IMR-90 (cell line): ENCODE measurements at regions not wholly inside any gene's neighbourhood (a gene's known extent, or its start where the extent isn't known, plus 50 kb on each side); places are given as distances from the start of the nearest gene placed in this dataset.

Experiments
- ATAC-seq: fragments of 200-7000 bp; cut with Tn5 transposase; 2 replicates; pipeline ENCODE4 v1.9.1; 2020; ENCODE audit warnings: low read depth, mild to moderate bottlenecking, moderate library complexity
- BruUV-seq: library from RNA; stranded (reverse); fragments of 400-500 nt; replicated peaks from 2 replicates; lab custom pipeline; 2021; lab: Mats Ljungman, UMichigan
- CTCF ChIA-PET: fragments of 300-600 bp; formaldehyde crosslinking; extraction: SDS; loops from one replicate; lab custom pipeline; 2021; ENCODE audit warnings: antibody characterized with exemption; lab: Yijun Ruan, JAX
- POLR2A ChIA-PET: fragments of 300-600 bp; sonication (Branson Sonifier 250); formaldehyde crosslinking; loops from one replicate; lab custom pipeline; 2022; ENCODE audit warnings: antibody characterized with exemption; ENCODE audit not compliant: unreplicated experiment; lab: Charles Lee
- DNase-seq: peaks from one replicate; pipeline ENCODE4 v3.0.0; 2013
- H2AFZ ChIP-seq: replicated peaks from 2 replicates; pipeline ENCODE3; 2013; ENCODE audit warnings: low read length, mild to moderate bottlenecking; ENCODE audit not compliant: poor library complexity
- H2AK5ac ChIP-seq: 2 replicates; pipeline ENCODE4 v1.6.1; 2013; ENCODE audit warnings: low read depth, low read length, inconsistent platforms
- H2AK9ac ChIP-seq: replicated peaks from 2 replicates; pipeline ENCODE3; 2013; ENCODE audit warnings: mild to moderate bottlenecking, low read depth, low read length, moderate library complexity; ENCODE audit not compliant: poor library complexity
- H2BK120ac ChIP-seq: 2 replicates; pipeline ENCODE4 v1.6.1; 2013; ENCODE audit warnings: low read depth, low read length, inconsistent platforms
- H2BK15ac ChIP-seq: 3 replicates; pipeline ENCODE4 v1.6.1; 2013; ENCODE audit warnings: low read depth, low read length, inconsistent platforms
- H2BK20ac ChIP-seq: 2 replicates; pipeline ENCODE4 v1.6.1; 2013; ENCODE audit warnings: low read depth, mild to moderate bottlenecking, inconsistent platforms, low read length, moderate library complexity
- H2BK5ac ChIP-seq: 2 replicates; pipeline ENCODE4 v1.6.1; 2013; ENCODE audit warnings: mild to moderate bottlenecking, low read depth, low read length, inconsistent platforms; ENCODE audit not compliant: poor library complexity, severe bottlenecking
- H3K14ac ChIP-seq: replicated peaks from 2 replicates; pipeline ENCODE4 v1.6.1; 2013; ENCODE audit warnings: low read depth, low read length, inconsistent platforms
- H3K18ac ChIP-seq: 2 replicates; pipeline ENCODE4 v1.6.1; 2013; ENCODE audit warnings: low read depth, low read length, control low read depth
- H3K23ac ChIP-seq: 2 replicates; pipeline ENCODE4 v1.6.1; 2013; ENCODE audit warnings: low read depth, low read length, inconsistent platforms
- H3K27ac ChIP-seq: 2 replicates; pipeline ENCODE4 v1.5.1; 2013; ENCODE audit warnings: mild to moderate bottlenecking, control low read depth, low read length; ENCODE audit not compliant: insufficient read depth
- H3K27me3 ChIP-seq: 2 replicates; pipeline ENCODE4 v1.6.1; 2013; ENCODE audit warnings: low read length; ENCODE audit not compliant: control insufficient read depth, insufficient read depth
- H3K36me3 ChIP-seq: 2 replicates; pipeline ENCODE4 v1.6.1; 2013; ENCODE audit warnings: low read length, mixed read lengths; ENCODE audit not compliant: control insufficient read depth, insufficient read depth
- H3K4ac ChIP-seq: 2 replicates; pipeline ENCODE4 v1.6.1; 2013; ENCODE audit warnings: low read depth, low read length, inconsistent platforms
- H3K4me1 ChIP-seq: 2 replicates; pipeline ENCODE4 v1.6.1; 2013; ENCODE audit warnings: low read length, mixed read lengths; ENCODE audit not compliant: control insufficient read depth, insufficient read depth
- H3K4me2 ChIP-seq: 2 replicates; pipeline ENCODE4 v1.6.1; 2013; ENCODE audit warnings: low read depth, mild to moderate bottlenecking, control low read depth, low read length, moderate library complexity
- H3K4me3 ChIP-seq: 2 replicates; pipeline ENCODE4 v1.5.1; 2013; ENCODE audit warnings: low read depth, mild to moderate bottlenecking, control low read depth, low read length, moderate library complexity; ENCODE audit not compliant: insufficient read depth
- H3K56ac ChIP-seq: 2 replicates; pipeline ENCODE4 v1.6.1; 2013; ENCODE audit warnings: low read length, inconsistent platforms; ENCODE audit not compliant: insufficient read depth; ENCODE audit errors: extremely low read depth
- H3K79me1 ChIP-seq, 2 experiments: 2 replicates each; pipeline ENCODE4 v1.6.1; 2013; ENCODE audit warnings: low read length in 2 of 2, inconsistent platforms in 1 of 2, low read depth in 1 of 2
- H3K9ac ChIP-seq: 2 replicates; pipeline ENCODE4 v1.6.1; 2013; ENCODE audit warnings: low read depth, low read length, control low read depth
- H3K9me1 ChIP-seq: 2 replicates; pipeline ENCODE4 v1.6.1; 2013; ENCODE audit warnings: low read length, inconsistent platforms; ENCODE audit not compliant: insufficient read depth
- H3K9me3 ChIP-seq: 2 replicates; pipeline ENCODE4 v1.6.1; 2013; ENCODE audit warnings: low read length; ENCODE audit not compliant: control insufficient read depth, insufficient read depth
- H4K20me1 ChIP-seq: 2 replicates; pipeline ENCODE4 v1.6.1; 2013; ENCODE audit warnings: low read length, inconsistent platforms; ENCODE audit not compliant: insufficient read depth
- H4K5ac ChIP-seq: 2 replicates; pipeline ENCODE4 v1.6.1; 2013; ENCODE audit warnings: mild to moderate bottlenecking, low read depth, low read length, control low read depth
- H4K8ac ChIP-seq, 2 experiments: 2 replicates each; pipeline ENCODE4 v1.6.1; 2013; ENCODE audit warnings: low read depth in 2 of 2, low read length in 2 of 2, control low read depth in 1 of 2, inconsistent platforms in 1 of 2
- H4K91ac ChIP-seq: 2 replicates; pipeline ENCODE4 v1.6.1; 2013; ENCODE audit warnings: low read depth, low read length, inconsistent platforms; ENCODE audit not compliant: insufficient read depth
- BHLHE40 ChIP-seq: fragments of 150-350 bp; IDR thresholded peaks from 2 replicates; pipeline ENCODE4 v1.6.1; 2016; ENCODE audit warnings: mild to moderate bottlenecking, low read depth, low read length
- CEBPB ChIP-seq: IDR thresholded peaks from 2 replicates; pipeline ENCODE4 v1.6.1; 2012; ENCODE audit warnings: low read depth, low read length, improper control_type of control experiment
- CHD1 ChIP-seq: IDR thresholded peaks from 2 replicates; pipeline ENCODE4 v1.6.1; 2012; ENCODE audit warnings: low read depth, low read length, improper control_type of control experiment
- FOS ChIP-seq: fragments of 150-350 bp; IDR thresholded peaks from 2 replicates; pipeline ENCODE4 v1.6.1; 2016; ENCODE audit warnings: low read depth, low read length
- MAFK ChIP-seq: IDR thresholded peaks from 2 replicates; pipeline ENCODE4 v1.6.1; 2012; ENCODE audit warnings: low read depth, low read length, improper control_type of control experiment
- MAZ ChIP-seq: IDR thresholded peaks from 2 replicates; pipeline ENCODE4 v1.6.1; 2012; ENCODE audit warnings: low read depth, mild to moderate bottlenecking, low read length, improper control_type of control experiment, moderate library complexity, borderline replicate concordance
- MXI1 ChIP-seq: IDR thresholded peaks from 2 replicates; pipeline ENCODE4 v1.6.1; 2012; ENCODE audit warnings: low read depth, mild to moderate bottlenecking, low read length, moderate library complexity, borderline replicate concordance
- NFE2L2 ChIP-seq: fragments of 150-350 bp; IDR thresholded peaks from 2 replicates; pipeline ENCODE4 v1.6.1; 2016; ENCODE audit warnings: low read depth, mild to moderate bottlenecking, low read length
- POLR2A ChIP-seq: IDR thresholded peaks from 2 replicates; pipeline ENCODE4 v1.6.1; 2012; ENCODE audit warnings: mild to moderate bottlenecking, low read depth, low read length
- RAD21 ChIP-seq: IDR thresholded peaks from 2 replicates; pipeline ENCODE4 v1.6.1; 2012; ENCODE audit warnings: low read length, improper control_type of control experiment
- RCOR1 ChIP-seq: IDR thresholded peaks from 2 replicates; pipeline ENCODE4 v1.6.1; 2012; ENCODE audit warnings: mild to moderate bottlenecking, low read length, improper control_type of control experiment; ENCODE audit not compliant: insufficient replicate concordance
- RFX5 ChIP-seq: IDR thresholded peaks from 2 replicates; pipeline ENCODE4 v1.8.0; 2012; ENCODE audit warnings: low read depth, mild to moderate bottlenecking, low read length, moderate library complexity
- SMC3 ChIP-seq: fragments of 150-350 bp; IDR thresholded peaks from 2 replicates; pipeline ENCODE4 v1.6.1; 2016; ENCODE audit warnings: low read depth, mild to moderate bottlenecking, antibody characterized with exemption, low read length, moderate library complexity
- WGBS, 2 experiments: methylation state at CpG; one replicate each; pipeline versions ENCODE4 v1.1.5 to v1.1.7; 2013; ENCODE audit warnings: missing lambda C conversion rate in 2 of 2; ENCODE audit not compliant: insufficient read length in 1 of 2; ENCODE audit errors: extremely low coverage in 2 of 2; 5-methylcytosine and 5-hydroxymethylcytosine counted together
- dilution Hi-C: fragments of 300-500 bp; cut with HindIII; formaldehyde crosslinking; loops from one replicate; pipeline ENCODE4 v1.14.3; 2018; ENCODE audit warnings: low sequenced_read_pairs; ENCODE audit not compliant: unreplicated experiment
- in situ Hi-C: fragments of 300-500 bp; cut with MboI; formaldehyde crosslinking; loops from 3 replicates; pipeline ENCODE4 v1.14.3; 2019; ENCODE audit warnings: low sequenced_read_pairs, inconsistent platforms, mixed read lengths
- intact Hi-C: fragments of 100-400 bp; cut with micrococcal nuclease; formaldehyde crosslinking; loops from 2 replicates; pipeline ENCODE4 v1.10.0; 2022
- TF ChIP-seq, protein P1 (sequence below): fragments of 150-350 bp; IDR thresholded peaks from 2 replicates; pipeline ENCODE4 v1.6.1; 2017; ENCODE audit warnings: mild to moderate bottlenecking, antibody characterized with exemption, low read length, low read depth
- TF ChIP-seq, protein P2 (sequence below): fragments of 150-350 bp; IDR thresholded peaks from 2 replicates; pipeline ENCODE4 v1.6.1; 2016; ENCODE audit warnings: low read depth, mild to moderate bottlenecking, low read length, moderate library complexity, borderline replicate concordance
- TF ChIP-seq, protein P3 (sequence below): conservative IDR thresholded peaks from 2 replicates; pipeline ENCODE4 v1.5.1; 2012; ENCODE audit warnings: mild to moderate bottlenecking, low read depth, low read length, improper control_type of control experiment

DNA sequence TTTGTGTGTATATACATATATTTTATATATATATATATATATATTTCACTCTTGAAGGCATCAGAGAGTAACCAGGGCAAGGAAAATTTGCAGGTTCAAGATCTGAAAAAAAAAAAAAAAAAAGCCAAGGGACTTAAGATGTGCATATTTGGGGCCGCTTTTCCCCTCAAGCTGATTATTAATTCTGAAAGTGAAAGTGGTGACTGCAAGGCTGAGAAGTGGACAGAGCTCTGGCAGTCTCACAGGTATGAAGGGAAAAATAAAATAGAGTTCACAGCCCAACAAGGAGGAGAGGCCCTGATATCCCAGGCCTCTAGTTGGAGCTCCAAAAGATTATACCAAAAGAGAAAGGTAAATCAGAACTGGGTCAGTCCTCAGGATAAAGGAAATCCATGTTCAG is 234.4 kb upstream of the GAS1 start:
- Histone ChIP-seq H3K9me3 (no peaks in the 10 kb centered on the region; the same call in 1 of the 2 replicates), H2AK5ac (no peak overlapping the region), H3K23ac (no peak overlapping the region), H3K4ac (no peak overlapping the region), H2BK5ac (no peak overlapping the region), H4K8ac (no peak overlapping the region), H3K27me3 (no peaks in the 10 kb centered on the region), H2BK120ac (no peak overlapping the region), H4K20me1 (no peaks in the 10 kb centered on the region), H2AK9ac (no peak overlapping the region), H3K56ac (no peak overlapping the region), H3K4me1 (peaks cover 9% of the 10 kb centered on the region), H2BK15ac (no peak overlapping the region), H4K91ac (no peak overlapping the region), H3K9ac (no peak overlapping the region), H3K36me3 (no peaks in the 10 kb centered on the region), H2AFZ (no peak overlapping the region), H3K14ac (no peak overlapping the region), H3K18ac (no peak overlapping the region), H3K4me2 (no peak overlapping the region), H3K79me1 (no peaks in the 10 kb centered on the region), H2BK20ac (no peak overlapping the region), H3K9me1 (peaks cover 6% of the 10 kb centered on the region; the same call in 1 of the 2 replicates), H4K5ac (no peak overlapping the region), H3K27ac (no peak overlapping the region), H3K4me3 (no peak overlapping the region)
- in situ Hi-C loops: no loop called here
- no peak for DNase-seq
- TF ChIP-seq CEBPB (no peak), BHLHE40 (no peak), MAFK (no peak), SMC3 (no peak), RCOR1 (no peak), CHD1 (no peak), MXI1 (no peak), RFX5 (no peak), NFE2L2 (no peak), MAZ (no peak), POLR2A (no peak), RAD21 (no peak), FOS (no peak)
- TF ChIP-seq, protein P1, sequence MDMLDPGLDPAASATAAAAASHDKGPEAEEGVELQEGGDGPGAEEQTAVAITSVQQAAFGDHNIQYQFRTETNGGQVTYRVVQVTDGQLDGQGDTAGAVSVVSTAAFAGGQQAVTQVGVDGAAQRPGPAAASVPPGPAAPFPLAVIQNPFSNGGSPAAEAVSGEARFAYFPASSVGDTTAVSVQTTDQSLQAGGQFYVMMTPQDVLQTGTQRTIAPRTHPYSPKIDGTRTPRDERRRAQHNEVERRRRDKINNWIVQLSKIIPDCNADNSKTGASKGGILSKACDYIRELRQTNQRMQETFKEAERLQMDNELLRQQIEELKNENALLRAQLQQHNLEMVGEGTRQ: no peak
- TF ChIP-seq, protein P2, sequence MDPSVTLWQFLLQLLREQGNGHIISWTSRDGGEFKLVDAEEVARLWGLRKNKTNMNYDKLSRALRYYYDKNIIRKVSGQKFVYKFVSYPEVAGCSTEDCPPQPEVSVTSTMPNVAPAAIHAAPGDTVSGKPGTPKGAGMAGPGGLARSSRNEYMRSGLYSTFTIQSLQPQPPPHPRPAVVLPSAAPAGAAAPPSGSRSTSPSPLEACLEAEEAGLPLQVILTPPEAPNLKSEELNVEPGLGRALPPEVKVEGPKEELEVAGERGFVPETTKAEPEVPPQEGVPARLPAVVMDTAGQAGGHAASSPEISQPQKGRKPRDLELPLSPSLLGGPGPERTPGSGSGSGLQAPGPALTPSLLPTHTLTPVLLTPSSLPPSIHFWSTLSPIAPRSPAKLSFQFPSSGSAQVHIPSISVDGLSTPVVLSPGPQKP: no peak
- TF ChIP-seq, protein P3, sequence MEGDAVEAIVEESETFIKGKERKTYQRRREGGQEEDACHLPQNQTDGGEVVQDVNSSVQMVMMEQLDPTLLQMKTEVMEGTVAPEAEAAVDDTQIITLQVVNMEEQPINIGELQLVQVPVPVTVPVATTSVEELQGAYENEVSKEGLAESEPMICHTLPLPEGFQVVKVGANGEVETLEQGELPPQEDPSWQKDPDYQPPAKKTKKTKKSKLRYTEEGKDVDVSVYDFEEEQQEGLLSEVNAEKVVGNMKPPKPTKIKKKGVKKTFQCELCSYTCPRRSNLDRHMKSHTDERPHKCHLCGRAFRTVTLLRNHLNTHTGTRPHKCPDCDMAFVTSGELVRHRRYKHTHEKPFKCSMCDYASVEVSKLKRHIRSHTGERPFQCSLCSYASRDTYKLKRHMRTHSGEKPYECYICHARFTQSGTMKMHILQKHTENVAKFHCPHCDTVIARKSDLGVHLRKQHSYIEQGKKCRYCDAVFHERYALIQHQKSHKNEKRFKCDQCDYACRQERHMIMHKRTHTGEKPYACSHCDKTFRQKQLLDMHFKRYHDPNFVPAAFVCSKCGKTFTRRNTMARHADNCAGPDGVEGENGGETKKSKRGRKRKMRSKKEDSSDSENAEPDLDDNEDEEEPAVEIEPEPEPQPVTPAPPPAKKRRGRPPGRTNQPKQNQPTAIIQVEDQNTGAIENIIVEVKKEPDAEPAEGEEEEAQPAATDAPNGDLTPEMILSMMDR: no peak
- no peak for ATAC-seq
- ChIA-PET POLR2A (no interaction called here), CTCF (interaction anchor here (0.6 kb wide), 1 partner anchor 489 kb away, joined by 7 read pairs; no protein-coding TSS in a partner anchor)
- BruUV-seq: no TSS peak
- dilution Hi-C loops: no loop called here
- no CpG with 5 or more reads among the region's 1 CpG for WGBS, 2 experiments
- intact Hi-C loops: no loop called here
